ENCODE measurements at regions not wholly inside any gene's neighbourhood (a gene's known extent, or its start where the extent isn't known, plus 50 kb on each side); places are given as distances from the start of the nearest gene placed in this dataset.

DNA sequence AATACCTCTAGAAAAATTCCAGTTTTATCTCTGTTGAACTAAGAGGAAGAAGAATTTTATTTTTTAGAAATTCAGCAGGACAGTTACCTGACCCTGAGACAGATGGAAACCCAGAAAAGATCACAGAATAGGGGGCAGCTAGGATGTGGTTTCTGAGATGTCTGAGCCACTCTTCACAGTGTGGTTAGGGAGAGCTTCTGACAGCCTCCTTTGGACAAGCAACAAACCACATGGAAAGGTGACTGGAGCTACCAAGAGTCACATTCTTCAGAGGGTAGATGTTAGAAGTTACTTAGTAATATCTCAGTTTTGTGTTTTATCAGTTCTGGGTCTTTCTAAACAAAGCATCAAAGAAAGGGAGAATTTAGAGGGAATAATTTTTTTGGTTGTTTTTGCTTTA, 117.3 kb upstream of the NAP1L1 start:
- Histone ChIP-seq H3K9me3 (peaks cover 0 to 15% of the 10 kb centered on the region in 2 donors), H3K4me3 (no peak overlapping the region), H3K27ac (no peak overlapping the region), H3K4me1 (no peaks in the 10 kb centered on the region), H3K36me3 (no peaks in the 10 kb centered on the region), H3K27me3 (no peaks in the 10 kb centered on the region)
- intact Hi-C loops (cut with DNase I): no loop called here
- no peak for DNase-seq (ENCODE audit: low spot score in 2 of 2)
- TF ChIP-seq, protein P1, sequence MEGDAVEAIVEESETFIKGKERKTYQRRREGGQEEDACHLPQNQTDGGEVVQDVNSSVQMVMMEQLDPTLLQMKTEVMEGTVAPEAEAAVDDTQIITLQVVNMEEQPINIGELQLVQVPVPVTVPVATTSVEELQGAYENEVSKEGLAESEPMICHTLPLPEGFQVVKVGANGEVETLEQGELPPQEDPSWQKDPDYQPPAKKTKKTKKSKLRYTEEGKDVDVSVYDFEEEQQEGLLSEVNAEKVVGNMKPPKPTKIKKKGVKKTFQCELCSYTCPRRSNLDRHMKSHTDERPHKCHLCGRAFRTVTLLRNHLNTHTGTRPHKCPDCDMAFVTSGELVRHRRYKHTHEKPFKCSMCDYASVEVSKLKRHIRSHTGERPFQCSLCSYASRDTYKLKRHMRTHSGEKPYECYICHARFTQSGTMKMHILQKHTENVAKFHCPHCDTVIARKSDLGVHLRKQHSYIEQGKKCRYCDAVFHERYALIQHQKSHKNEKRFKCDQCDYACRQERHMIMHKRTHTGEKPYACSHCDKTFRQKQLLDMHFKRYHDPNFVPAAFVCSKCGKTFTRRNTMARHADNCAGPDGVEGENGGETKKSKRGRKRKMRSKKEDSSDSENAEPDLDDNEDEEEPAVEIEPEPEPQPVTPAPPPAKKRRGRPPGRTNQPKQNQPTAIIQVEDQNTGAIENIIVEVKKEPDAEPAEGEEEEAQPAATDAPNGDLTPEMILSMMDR (IDR thresholded peaks at IDR 0.05): no peak

DNA sequence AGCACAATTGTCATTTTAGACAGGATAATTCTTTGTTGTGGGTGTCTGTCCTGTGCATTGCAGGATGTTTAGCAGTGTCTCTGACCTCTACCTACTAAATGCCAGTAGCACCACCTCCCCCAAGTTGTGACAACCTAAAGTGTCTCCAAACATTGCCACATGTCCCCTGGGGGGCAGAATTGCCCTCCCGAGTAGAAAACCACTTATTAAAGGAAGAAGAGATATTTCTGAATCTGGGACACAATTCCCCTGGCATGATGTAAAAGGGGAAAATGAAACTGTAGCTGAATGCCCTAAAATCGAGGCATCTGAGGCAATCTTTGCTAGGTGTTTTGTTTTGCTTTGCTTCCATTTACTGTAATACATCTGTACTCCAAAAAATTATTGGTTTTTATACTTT, 116.8 kb upstream of the NAP1L1 start:
- DNase-seq (ENCODE audit: low spot score in 2 of 2): no peak
- H3K4me1 ChIP-seq: no peaks in the 10 kb centered on the region
- H3K27me3 ChIP-seq: no peaks in the 10 kb centered on the region
- no peak overlapping the region for H3K4me3 ChIP-seq
- TF ChIP-seq, protein P1 (IDR thresholded peaks at IDR 0.05): no peak
- no peaks in the 10 kb centered on the region for H3K36me3 ChIP-seq
- intact Hi-C loops (cut with DNase I): no loop called here
- peaks cover 0 to 15% of the 10 kb centered on the region in 2 donors for H3K9me3 ChIP-seq
- H3K27ac ChIP-seq: no peak overlapping the region

DNA sequence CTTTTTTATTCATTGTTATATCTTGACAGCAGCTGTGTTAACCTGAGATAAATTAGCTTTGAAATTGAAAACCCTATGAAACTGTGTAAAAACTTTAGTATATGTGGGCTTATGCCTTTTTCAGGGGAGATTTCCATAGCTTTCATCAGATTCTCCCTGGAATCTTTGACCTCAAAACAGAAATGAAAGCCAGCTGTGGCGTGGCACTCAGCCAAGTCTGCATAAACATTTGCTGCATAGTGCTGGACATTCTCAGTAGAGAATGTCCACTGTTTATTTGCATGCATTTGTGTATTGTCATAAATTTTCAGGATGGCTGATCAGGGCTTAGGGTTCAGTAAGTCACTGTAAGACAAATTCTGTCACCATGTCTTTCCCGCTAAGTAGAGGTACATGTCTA, 115.3 kb upstream of the NAP1L1 start:
- intact Hi-C loops (cut with DNase I): no loop called here
- no peak overlapping the region for H3K4me3 ChIP-seq

DNA sequence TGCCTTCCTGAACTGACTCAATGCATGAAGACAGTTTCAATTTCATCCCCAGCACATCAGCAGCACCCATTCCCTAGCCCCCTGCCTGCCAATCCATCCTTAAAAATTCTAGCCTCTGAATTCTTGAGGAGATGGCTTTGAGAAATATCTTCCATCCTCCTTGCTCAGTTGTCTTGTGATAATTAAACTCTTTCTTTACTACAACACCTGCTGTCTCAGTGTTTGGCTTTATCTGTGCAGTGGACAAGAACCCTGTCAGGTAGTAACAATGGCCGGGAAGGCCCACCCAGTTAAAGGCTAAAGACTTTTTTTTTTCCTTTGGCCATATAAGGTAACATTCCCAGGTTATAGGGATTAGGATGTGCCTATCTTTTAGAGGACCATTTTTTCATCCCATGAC, 114.4 kb upstream of the NAP1L1 start:
- Histone ChIP-seq H3K36me3 (no peaks in the 10 kb centered on the region), H3K27me3 (no peaks in the 10 kb centered on the region), H3K4me1 (no peaks in the 10 kb centered on the region), H3K9me3 (peaks cover 0 to 19% of the 10 kb centered on the region in 2 donors), H3K4me3 (no peak overlapping the region), H3K27ac (no peak overlapping the region)
- TF ChIP-seq, protein P1 (IDR thresholded peaks at IDR 0.05): no peak
- DNase-seq (ENCODE audit: low spot score in 2 of 2): no peak
- intact Hi-C loops (cut with DNase I): no loop called here

More for the DNA sequence above, 115.3 kb upstream of the NAP1L1 start:
- peaks cover 0 to 19% of the 10 kb centered on the region in 2 donors for H3K9me3 ChIP-seq
- no peaks in the 10 kb centered on the region for H3K27me3 ChIP-seq
- TF ChIP-seq, protein P1 (IDR thresholded peaks at IDR 0.05): no peak
- H3K36me3 ChIP-seq: no peaks in the 10 kb centered on the region
- H3K27ac ChIP-seq: no peak overlapping the region
- H3K4me1 ChIP-seq: no peaks in the 10 kb centered on the region
- DNase-seq (ENCODE audit: low spot score in 2 of 2): no peak

DNA sequence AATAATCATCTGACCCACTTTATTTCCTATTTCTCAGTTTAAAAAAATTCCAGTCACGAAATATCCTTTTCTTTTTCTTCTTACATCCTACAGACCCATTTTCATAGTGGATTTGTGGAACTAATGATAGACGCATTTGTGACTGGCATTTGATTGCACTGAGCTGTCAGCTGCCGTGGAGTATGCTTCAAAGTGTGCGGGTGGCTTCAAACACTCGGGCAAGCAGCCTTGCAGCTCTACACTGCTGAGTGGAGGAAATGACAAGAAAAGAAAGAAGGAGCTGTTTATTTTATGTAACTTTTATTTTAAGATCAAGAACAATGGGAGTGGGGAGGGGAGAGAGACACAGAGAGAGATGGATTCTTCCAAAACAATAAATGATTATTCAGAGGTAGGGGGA, 112.8 kb upstream of the NAP1L1 start:
- Histone ChIP-seq H3K27me3 (no peaks in the 10 kb centered on the region), H3K9me3 (peaks cover 0 to 19% of the 10 kb centered on the region in 2 donors), H3K36me3 (no peaks in the 10 kb centered on the region), H3K4me3 (no peak overlapping the region), H3K4me1 (no peaks in the 10 kb centered on the region), H3K27ac (no peak overlapping the region)
- intact Hi-C loops (cut with DNase I): no loop called here
- DNase-seq (ENCODE audit: low spot score in 2 of 2): no peak
- TF ChIP-seq, protein P1 (IDR thresholded peaks at IDR 0.05): no peak

DNA sequence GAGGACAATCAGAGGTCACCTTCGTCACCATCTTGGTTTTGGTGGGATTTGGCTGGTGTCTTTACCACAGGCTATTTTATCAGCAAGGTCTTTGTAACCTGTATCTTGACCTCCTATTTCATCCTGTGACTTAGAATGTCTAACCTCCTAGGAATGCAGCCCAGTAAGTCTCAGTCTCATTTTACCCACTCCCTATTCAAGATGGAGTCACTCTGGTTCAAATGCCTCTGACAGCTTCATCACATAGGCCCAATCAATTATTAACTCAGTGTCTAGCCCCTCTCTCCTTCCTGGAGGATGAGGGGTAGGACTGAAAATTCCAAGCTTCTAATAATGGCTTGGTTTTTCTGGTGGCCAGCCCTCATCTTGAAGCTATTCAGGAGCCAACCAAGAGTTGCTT, 111.4 kb upstream of the NAP1L1 start:
- Histone ChIP-seq H3K27me3 (no peaks in the 10 kb centered on the region), H3K4me3 (no peak overlapping the region), H3K36me3 (no peaks in the 10 kb centered on the region), H3K27ac (no peak overlapping the region), H3K4me1 (no peaks in the 10 kb centered on the region), H3K9me3 (peaks cover 0 to 19% of the 10 kb centered on the region in 2 donors)
- TF ChIP-seq, protein P1 (IDR thresholded peaks at IDR 0.05): no peak
- intact Hi-C loops (cut with DNase I): no loop called here
- no peak for DNase-seq (ENCODE audit: low spot score in 2 of 2)
